PC-9 (cell line): ENCODE measurements at regions not wholly inside any gene's neighbourhood (a gene's known extent, or its start where the extent isn't known, plus 50 kb on each side); places are given as distances from the start of the nearest gene placed in this dataset.

Experiments
- BruUV-seq: library from RNA; stranded (reverse); fragments of 400-500 nt; replicated peaks from 2 replicates; lab custom pipeline; 2021; lab: Mats Ljungman, UMichigan
- CTCF ChIA-PET: fragments of 300-600 bp; sonication (Branson Sonifier 250); formaldehyde crosslinking; loops from one replicate; lab custom pipeline; 2022; ENCODE audit warnings: antibody characterized with exemption; lab: Charles Lee
- POLR2A ChIA-PET: fragments of 300-600 bp; sonication (Branson Sonifier 250); formaldehyde crosslinking; loops from one replicate; lab custom pipeline; 2022; ENCODE audit warnings: antibody characterized with exemption; ENCODE audit not compliant: unreplicated experiment; lab: Charles Lee
- DNase-seq, 2 experiments: peaks; one replicate each; pipeline versions ENCODE4 v3.0.0 to v3.0.0-alpha.2; 2015 to 2022; ENCODE audit warnings: mixed read lengths in 1 of 2
- H2AFZ ChIP-seq: fragments of 200-600 bp; sonication (generic); 2 replicates; pipeline ENCODE4 v1.8.1; 2017; ENCODE audit warnings: antibody characterized with exemption
- H3F3A ChIP-seq: fragments of 200-600 bp; sonication (generic); 2 replicates; pipeline ENCODE4 v1.8.1; 2017; ENCODE audit warnings: antibody characterized with exemption, mild to moderate bottlenecking, low read depth; ENCODE audit not compliant: insufficient read depth
- H3K27ac ChIP-seq: fragments of 200-600 bp; sonication (generic); 2 replicates; pipeline ENCODE4 v1.6.1; 2016; ENCODE audit warnings: mixed run types
- H3K27me3 ChIP-seq: fragments of 200-600 bp; sonication (generic); 2 replicates; pipeline ENCODE4 v1.6.1; 2016; ENCODE audit warnings: low read depth, mixed run types; ENCODE audit not compliant: insufficient read depth
- H3K36me3 ChIP-seq: fragments of 200-600 bp; sonication (generic); 2 replicates; pipeline ENCODE4 v1.6.1; 2016; ENCODE audit warnings: low read depth, mixed run types
- H3K4me1 ChIP-seq: fragments of 200-600 bp; sonication (generic); replicated peaks from 2 replicates; pipeline ENCODE4 v1.6.1; 2016; ENCODE audit warnings: mixed run types; ENCODE audit not compliant: insufficient read depth
- H3K4me2 ChIP-seq: fragments of 200-600 bp; sonication (generic); 2 replicates; pipeline ENCODE4 v1.6.1; 2017; ENCODE audit warnings: mixed run types
- H3K4me3 ChIP-seq: fragments of 200-600 bp; sonication (generic); 2 replicates; pipeline ENCODE4 v1.6.1; 2016; ENCODE audit warnings: mixed run types
- H3K79me2 ChIP-seq: fragments of 200-600 bp; sonication (generic); 2 replicates; pipeline ENCODE4 v1.6.1; 2017; ENCODE audit warnings: low read depth, mixed run types
- H3K9me2 ChIP-seq: fragments of 200-600 bp; sonication (generic); 2 replicates; pipeline ENCODE4 v1.8.1; 2017; ENCODE audit warnings: mild to moderate bottlenecking; ENCODE audit not compliant: insufficient read depth
- H3K9me3 ChIP-seq: fragments of 200-600 bp; sonication (generic); 2 replicates; pipeline ENCODE4 v1.8.1; 2016; ENCODE audit warnings: low read depth; ENCODE audit not compliant: insufficient read depth
- H4K20me1 ChIP-seq: fragments of 200-600 bp; sonication (generic); 2 replicates; pipeline ENCODE4 v1.8.1; 2017; ENCODE audit not compliant: insufficient read depth
- EZH2 ChIP-seq: fragments of 200-600 bp; sonication (generic); IDR thresholded peaks from 2 replicates; pipeline ENCODE4 v1.8.0; 2017; ENCODE audit warnings: antibody characterized with exemption, low read depth
- intact Hi-C: fragments of 100-400 bp; cut with micrococcal nuclease; formaldehyde crosslinking; loops from one replicate; pipeline ENCODE4 v1.10.0; 2022; ENCODE audit not compliant: unreplicated experiment
- TF ChIP-seq, protein P1 (sequence below): fragments of 200-600 bp; sonication (generic); conservative IDR thresholded peaks from 2 replicates; pipeline ENCODE4 v1.6.1; 2017; ENCODE audit warnings: mixed run types, antibody characterized with exemption, mild to moderate bottlenecking, moderate library complexity

DNA sequence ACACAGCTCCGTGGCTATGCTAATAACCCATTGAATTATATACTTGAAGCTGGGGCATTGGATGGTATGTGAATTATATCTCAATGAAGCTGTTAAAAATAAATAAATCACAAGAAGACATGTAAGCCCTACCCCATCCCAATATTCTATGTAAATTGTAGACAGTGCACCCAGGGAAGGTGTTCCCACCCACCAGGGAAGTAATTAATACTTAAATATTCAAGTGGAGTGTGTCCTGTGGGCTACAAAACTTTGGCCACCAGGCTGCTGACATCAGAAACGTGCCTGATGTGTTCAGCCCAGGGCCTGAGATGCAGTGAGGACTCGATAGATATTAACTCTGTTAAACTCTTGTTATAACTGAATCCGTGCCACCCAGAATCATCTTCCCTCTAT, 240.4 kb upstream of the RREB1 start:
- Histone ChIP-seq H3K4me2 (no peak overlapping the region), H3K9me2 (no peaks in the 10 kb centered on the region), H3K27ac (no peak overlapping the region), H3K36me3 (no peaks in the 10 kb centered on the region), H3K27me3 (no peaks in the 10 kb centered on the region), H2AFZ (no peak overlapping the region), H3K4me1 (no peaks in the 10 kb centered on the region), H3K4me3 (no peak overlapping the region), H3K9me3 (no peaks in the 10 kb centered on the region), H3K79me2 (no peaks in the 10 kb centered on the region), H3F3A (no peaks in the 10 kb centered on the region), H4K20me1 (no peaks in the 10 kb centered on the region)
- ChIA-PET CTCF (no interaction called here), POLR2A (no interaction called here)
- no TSS peak for BruUV-seq
- DNase-seq: no peak
- intact Hi-C loops: no loop called here
- TF ChIP-seq EZH2: no peak
- TF ChIP-seq, protein P1, sequence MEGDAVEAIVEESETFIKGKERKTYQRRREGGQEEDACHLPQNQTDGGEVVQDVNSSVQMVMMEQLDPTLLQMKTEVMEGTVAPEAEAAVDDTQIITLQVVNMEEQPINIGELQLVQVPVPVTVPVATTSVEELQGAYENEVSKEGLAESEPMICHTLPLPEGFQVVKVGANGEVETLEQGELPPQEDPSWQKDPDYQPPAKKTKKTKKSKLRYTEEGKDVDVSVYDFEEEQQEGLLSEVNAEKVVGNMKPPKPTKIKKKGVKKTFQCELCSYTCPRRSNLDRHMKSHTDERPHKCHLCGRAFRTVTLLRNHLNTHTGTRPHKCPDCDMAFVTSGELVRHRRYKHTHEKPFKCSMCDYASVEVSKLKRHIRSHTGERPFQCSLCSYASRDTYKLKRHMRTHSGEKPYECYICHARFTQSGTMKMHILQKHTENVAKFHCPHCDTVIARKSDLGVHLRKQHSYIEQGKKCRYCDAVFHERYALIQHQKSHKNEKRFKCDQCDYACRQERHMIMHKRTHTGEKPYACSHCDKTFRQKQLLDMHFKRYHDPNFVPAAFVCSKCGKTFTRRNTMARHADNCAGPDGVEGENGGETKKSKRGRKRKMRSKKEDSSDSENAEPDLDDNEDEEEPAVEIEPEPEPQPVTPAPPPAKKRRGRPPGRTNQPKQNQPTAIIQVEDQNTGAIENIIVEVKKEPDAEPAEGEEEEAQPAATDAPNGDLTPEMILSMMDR: no peak

DNA sequence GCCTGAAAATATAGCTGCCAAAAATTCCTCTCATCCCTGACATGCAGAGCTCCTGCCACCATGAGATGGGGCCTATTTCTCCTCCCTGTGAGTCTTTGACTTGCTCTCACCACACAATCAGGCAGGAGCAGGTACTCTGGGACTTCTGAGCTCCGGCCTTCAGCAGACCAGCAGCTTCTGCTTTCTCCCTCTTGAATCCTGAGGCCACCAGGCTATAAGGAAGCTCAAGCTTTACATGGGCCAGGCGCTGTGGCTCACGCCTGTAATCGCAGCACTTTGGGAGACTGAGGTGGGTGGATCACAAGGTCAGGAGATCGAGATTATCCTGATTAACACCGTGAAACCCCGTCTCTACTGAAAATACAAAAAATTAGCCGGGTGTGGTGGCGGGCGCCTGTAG, 238.7 kb upstream of the RREB1 start:
- Histone ChIP-seq H3K4me1 (no peaks in the 10 kb centered on the region), H3K9me3 (no peaks in the 10 kb centered on the region), H2AFZ (no peak overlapping the region), H3K9me2 (no peaks in the 10 kb centered on the region), H3K27me3 (no peaks in the 10 kb centered on the region), H3F3A (no peaks in the 10 kb centered on the region), H3K36me3 (no peaks in the 10 kb centered on the region), H3K4me3 (no peak overlapping the region), H3K4me2 (no peak overlapping the region), H4K20me1 (no peaks in the 10 kb centered on the region), H3K79me2 (no peaks in the 10 kb centered on the region), H3K27ac (no peak overlapping the region)
- no TSS peak for BruUV-seq
- no peak for DNase-seq
- POLR2A ChIA-PET: no interaction called here
- CTCF ChIA-PET: no interaction called here
- intact Hi-C loops: no loop called here
- TF ChIP-seq EZH2: no peak
- TF ChIP-seq, protein P1: no peak

DNA sequence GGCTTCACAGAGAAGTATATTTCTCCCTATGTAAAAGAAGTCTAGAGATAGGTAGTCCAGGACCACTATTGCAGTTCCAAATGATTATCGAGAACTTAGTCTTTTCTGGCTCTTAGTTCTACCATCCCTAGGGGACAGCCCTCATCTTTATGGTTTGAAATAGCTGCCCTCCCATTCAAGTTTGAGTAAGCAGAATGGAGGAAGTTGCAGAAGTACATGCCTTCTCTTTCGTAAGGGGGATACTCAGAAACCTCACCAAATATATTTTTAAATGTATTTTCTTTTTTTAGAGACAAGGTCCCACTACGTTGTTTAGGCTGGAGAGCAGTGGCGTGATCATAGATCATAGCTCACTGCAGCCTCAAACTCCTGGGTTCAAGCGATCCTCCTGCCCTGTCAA, 236.8 kb upstream of the RREB1 start:
- POLR2A ChIA-PET: no interaction called here
- Histone ChIP-seq H3K4me2 (no peak overlapping the region), H3K79me2 (no peaks in the 10 kb centered on the region), H3K27ac (no peak overlapping the region), H3K4me1 (no peaks in the 10 kb centered on the region), H3K27me3 (no peaks in the 10 kb centered on the region), H2AFZ (no peak overlapping the region), H3F3A (peaks cover 5% of the 10 kb centered on the region; the same call in 1 of the 2 replicates), H3K9me2 (no peaks in the 10 kb centered on the region), H3K4me3 (no peak overlapping the region), H3K36me3 (no peaks in the 10 kb centered on the region), H4K20me1 (no peaks in the 10 kb centered on the region), H3K9me3 (no peaks in the 10 kb centered on the region)
- intact Hi-C loops: no loop called here
- CTCF ChIA-PET: no interaction called here
- BruUV-seq: no TSS peak
- DNase-seq: no peak
- TF ChIP-seq EZH2: no peak
- TF ChIP-seq, protein P1: no peak
